Adrenal gland (tissue), 9 donors: ENCODE measurements at regions not wholly inside any gene's neighbourhood (a gene's known extent, or its start where the extent isn't known, plus 50 kb on each side); places are given as distances from the start of the nearest gene placed in this dataset.
A peak's percentile ranks its signal among the peaks of the same experiment; 100 is the strongest.

Experiments
- DNase-seq, 7 donors: peaks; one replicate each; pipeline ENCODE4 v3.0.0-alpha.2; 2019 to 2020
- H3K27ac ChIP-seq, 5 donors: fragments of 200-600 bp; sonication (generic) in 4 of 5; 1 replicate in 3 of 5; 2 replicates in 2 of 5; pipeline versions ENCODE4 v1.5.1 to v1.8.0; 2016 to 2020; ENCODE audit warnings: mild to moderate bottlenecking in 1 of 5
- H3K27me3 ChIP-seq: fragments of 200-600 bp; 2 replicates; pipeline ENCODE4 v1.8.0; 2021
- H3K36me3 ChIP-seq, 2 donors: fragments of 200-600 bp; replicated peaks in 1 of 2; 1 replicate in 1 of 2; 2 replicates in 1 of 2; pipeline versions ENCODE4 v1.5.1 to v1.8.0; 2018 to 2022
- H3K4me1 ChIP-seq, 2 donors: fragments of 200-600 bp; replicated peaks in 1 of 2; 1 replicate in 1 of 2; 2 replicates in 1 of 2; pipeline versions ENCODE4 v1.5.1 to v1.8.0; 2018 to 2021
- H3K4me3 ChIP-seq, 4 donors: fragments of 200-600 bp; sonication (generic) in 3 of 4; one replicate each; pipeline ENCODE4 v1.5.1; 2016 to 2018
- H3K9me3 ChIP-seq, 3 donors: fragments of 200-600 bp; sonication (generic) in 1 of 3; replicated peaks in 1 of 3; 1 replicate in 2 of 3; 2 replicates in 1 of 3; pipeline versions ENCODE4 v1.5.1 to v1.8.0; 2016 to 2021
- CTCF ChIP-seq, 6 experiments: fragments of 450-650 bp in 4 of 6; fragments of 200-600 bp in 2 of 6; sonication (generic) in 1 of 6; IDR thresholded peaks; 1 replicate in 5 of 6; 2 replicates in 1 of 6; pipeline versions ENCODE4 v1.5.1 to v1.8.0; 2016 to 2021; ENCODE audit warnings: antibody characterized with exemption in 6 of 6, mild to moderate bottlenecking in 2 of 6, moderate library complexity in 1 of 6
- POLR2A ChIP-seq, 2 donors: fragments of 450-650 bp; IDR thresholded peaks; one replicate each; pipeline ENCODE4 v1.6.1; 2017; ENCODE audit warnings: antibody characterized with exemption in 2 of 2, mild to moderate bottlenecking in 2 of 2, moderate library complexity in 1 of 2
- WGBS, 4 donors: extraction: QIAGEN DNeasy Blood & Tissue Kit in 2 of 4; methylation state at CpG; one replicate each; pipeline versions ENCODE4 v1.1.5 to v1.1.7; 2013 to 2017; 5-methylcytosine and 5-hydroxymethylcytosine counted together
- intact Hi-C, 2 donors: fragments of 100-400 bp; cut with DNase I; formaldehyde crosslinking; loops; one replicate each; pipeline versions ENCODE4 v1.14.1 to v1.15.0; 2022 to 2023
- donor health status: healthy with polysubstance abuse.
- donor health status: Bipolar disorder and iron deficiency.
- donor health status: DM: yes; HTN: yes; CAD: no.
- donor health status: DM: no; HTN: no; CAD: no.
- donor health status: DM: no; HTN: no; CAD: no.

GRCh38 chr10:4343873-4344272 lies 482.1 kb upstream of the AKR1E2 start:
- Histone ChIP-seq H3K9me3 (no peaks in the 10 kb centered on the region), H3K4me1 (no peaks in the 10 kb centered on the region), H3K27ac (no peak overlapping the region), H3K36me3 (no peaks in the 10 kb centered on the region), H3K27me3 (no peaks in the 10 kb centered on the region), H3K4me3 (no peak overlapping the region)
- TF ChIP-seq CTCF (IDR thresholded peaks at IDR 0.05) (no peak), POLR2A (IDR thresholded peaks at IDR 0.05) (no peak)
- WGBS, 4 donors, result 86 to 90% (median 87%) methylated on average over 4 of the region's 4 CpGs
- no peak for DNase-seq
- intact Hi-C loops, result no loop called here

- TF ChIP-seq POLR2A (IDR thresholded peaks at IDR 0.05), result no peak
- no peak for TF ChIP-seq CTCF (IDR thresholded peaks at IDR 0.05)
- WGBS, 4 donors, result 78 to 90% (median 85%) methylated on average over 6 of the region's 6 CpGs
- Histone ChIP-seq H3K27me3 (no peaks in the 10 kb centered on the region), H3K4me1 (no peaks in the 10 kb centered on the region), H3K9me3 (no peaks in the 10 kb centered on the region), H3K4me3 (no peak overlapping the region), H3K36me3 (no peaks in the 10 kb centered on the region), H3K27ac (no peak overlapping the region)
- intact Hi-C loops, result no loop called here
- no peak for DNase-seq
Measured at GRCh38 chr10:4343091-4343490, 482.9 kb upstream of the AKR1E2 start.

GRCh38 chr10:4338768-4339167 lies 487.2 kb upstream of the AKR1E2 start:
- no peak overlapping the region for H3K27ac ChIP-seq
- WGBS, 4 donors, result 82 to 92% (median 88%) methylated on average over 3 of the region's 3 CpGs
- H3K4me3 ChIP-seq, result no peak overlapping the region
- intact Hi-C loops, result no loop called here
- no peaks in the 10 kb centered on the region for H3K27me3 ChIP-seq
- H3K36me3 ChIP-seq, result no peaks in the 10 kb centered on the region
- H3K9me3 ChIP-seq, result no peaks in the 10 kb centered on the region
- no peaks in the 10 kb centered on the region for H3K4me1 ChIP-seq
- TF ChIP-seq POLR2A (IDR thresholded peaks at IDR 0.05) (no peak), CTCF (IDR thresholded peaks at IDR 0.05) (no peak)
- no peak for DNase-seq

- 57 to 74% (median 63%) methylated on average over 2 of the region's 2 CpGs for WGBS, 4 donors
Measured at GRCh38 chr10:4337563-4337962, 488.4 kb upstream of the AKR1E2 start.

More at GRCh38 chr10:4337563-4337962, 488.4 kb upstream of the AKR1E2 start:
- Histone ChIP-seq H3K27me3 (no peaks in the 10 kb centered on the region), H3K27ac (no peak overlapping the region), H3K4me3 (no peak overlapping the region), H3K36me3 (no peaks in the 10 kb centered on the region), H3K9me3 (no peaks in the 10 kb centered on the region), H3K4me1 (no peaks in the 10 kb centered on the region)
- intact Hi-C loops, result no loop called here
- TF ChIP-seq CTCF (IDR thresholded peaks at IDR 0.05), result no peak
- TF ChIP-seq POLR2A (IDR thresholded peaks at IDR 0.05), result no peak
- DNase-seq, result peak in 1 of 7 donors; percentile 12
